SK-N-SH (cell line): ENCODE measurements at regions not wholly inside any gene's neighbourhood (a gene's known extent, or its start where the extent isn't known, plus 50 kb on each side); places are given as distances from the start of the nearest gene placed in this dataset.
A peak's percentile ranks its signal among the peaks of the same experiment; 100 is the strongest.

Source experiments
- CTCF ChIA-PET: fragments of 300-600, 350-600 bp; formaldehyde crosslinking; extraction: SDS; loops from one replicate; lab custom pipeline; 2021; lab: Yijun Ruan, JAX
- POLR2A ChIA-PET: fragments of 350-600 bp; sonication (Branson Sonifier 250); formaldehyde crosslinking; extraction: SDS; loops from one replicate; lab custom pipeline; 2020; ENCODE audit warnings: antibody characterized with exemption, inconsistent platforms; lab: Yijun Ruan, JAX
- DNase-seq: peaks from one replicate; pipeline ENCODE4 v3.0.0; 2012
- H2AFZ ChIP-seq: fragments of 200-600 bp; sonication (generic); 2 replicates; pipeline ENCODE4 v1.8.1; 2016; ENCODE audit warnings: antibody characterized with exemption, mild to moderate bottlenecking, low read depth
- H3F3A ChIP-seq: fragments of 200-600 bp; sonication (generic); replicated peaks from 2 replicates; pipeline ENCODE3; 2016; ENCODE audit warnings: antibody characterized with exemption, mild to moderate bottlenecking; ENCODE audit not compliant: insufficient read depth
- H3K27ac ChIP-seq, 2 experiments: fragments of 200-500 bp in 1 of 2; fragments of 200-600 bp in 1 of 2; sonication (Bioruptor generic) in 1 of 2; sonication (generic), shearing (Covaris generic) in 1 of 2; 2 replicates each; pipeline versions ENCODE4 v1.5.1 to v1.6.1; 2014 to 2016; ENCODE audit warnings: low read depth in 2 of 2, inconsistent platforms in 1 of 2, low read length in 1 of 2, mild to moderate bottlenecking in 1 of 2, mixed read lengths in 1 of 2
- H3K27me3 ChIP-seq: fragments of 200-600 bp; sonication (generic), shearing (Covaris generic); 2 replicates; pipeline ENCODE4 v1.6.1; 2016; ENCODE audit warnings: mixed run types; ENCODE audit not compliant: insufficient read depth
- H3K36me3 ChIP-seq, 2 experiments: fragments of 200-500 bp in 1 of 2; fragments of 200-600 bp in 1 of 2; sonication (Bioruptor generic) in 1 of 2; sonication (generic) in 1 of 2; replicated peaks in 1 of 2; 2 replicates each; pipeline versions ENCODE3 to v1.5.1; 2014 to 2016; ENCODE audit warnings: low read length in 1 of 2, mild to moderate bottlenecking in 1 of 2; ENCODE audit not compliant: insufficient read depth in 2 of 2, control insufficient read depth in 1 of 2
- H3K4me1 ChIP-seq, 2 experiments: fragments of 200-500 bp in 1 of 2; fragments of 200-600 bp in 1 of 2; sonication (Bioruptor generic) in 1 of 2; sonication (generic), shearing (Covaris generic) in 1 of 2; 2 replicates each; pipeline versions ENCODE4 v1.5.1 to v1.6.1; 2014 to 2016; ENCODE audit warnings: low read depth in 1 of 2, low read length in 1 of 2, mixed run types in 1 of 2; ENCODE audit not compliant: insufficient read depth in 2 of 2, control insufficient read depth in 1 of 2
- H3K4me2 ChIP-seq: fragments of 200-600 bp; sonication (generic), shearing (Covaris generic); 2 replicates; pipeline ENCODE4 v1.6.1; 2017; ENCODE audit warnings: mixed run types
- H3K4me3 ChIP-seq, 2 experiments: fragments of 200-500 bp in 1 of 2; fragments of 200-600 bp in 1 of 2; sonication (Bioruptor generic) in 1 of 2; sonication (generic), shearing (Covaris generic) in 1 of 2; 2 replicates each; pipeline versions ENCODE4 v1.5.1 to v1.8.1; 2014 to 2016; ENCODE audit warnings: low read depth in 2 of 2, inconsistent platforms in 1 of 2, low read length in 1 of 2, mild to moderate bottlenecking in 1 of 2, mixed read lengths in 1 of 2, moderate library complexity in 1 of 2
- H3K79me2 ChIP-seq: fragments of 200-600 bp; sonication (generic); 2 replicates; pipeline ENCODE4 v1.8.1; 2017; ENCODE audit warnings: mild to moderate bottlenecking; ENCODE audit not compliant: insufficient read depth
- H3K9ac ChIP-seq: fragments of 200-600 bp; sonication (generic); 2 replicates; pipeline ENCODE4 v1.6.1; 2017; ENCODE audit warnings: mixed run types
- H3K9me2 ChIP-seq: fragments of 200-600 bp; sonication (generic); 2 replicates; pipeline ENCODE4 v1.6.1; 2017; ENCODE audit warnings: mixed run types
- H3K9me3 ChIP-seq: fragments of 200-600 bp; sonication (generic); 2 replicates; pipeline ENCODE4 v1.6.1; 2017; ENCODE audit warnings: mixed run types, mild to moderate bottlenecking, moderate library complexity
- H4K20me1 ChIP-seq: fragments of 200-600 bp; sonication (generic); 2 replicates; pipeline ENCODE4 v1.6.1; 2017; ENCODE audit warnings: mild to moderate bottlenecking, mixed run types; ENCODE audit not compliant: insufficient read depth
- CHD2 ChIP-seq: fragments of 150-350 bp; IDR thresholded peaks from 2 replicates; pipeline ENCODE4 v1.6.1; 2018; ENCODE audit warnings: low read length; ENCODE audit not compliant: partially characterized antibody
- EP300 ChIP-seq, 2 experiments: IDR thresholded peaks; 2 replicates each; pipeline versions ENCODE4 v1.4.0 to v1.6.1; 2012; ENCODE audit warnings: borderline replicate concordance in 1 of 2, low read depth in 1 of 2, low read length in 1 of 2
- EZH2phosphoT487 ChIP-seq: fragments of 200-600 bp; sonication (generic); IDR thresholded peaks from 2 replicates; pipeline ENCODE4 v1.6.1; 2017; ENCODE audit warnings: low read depth, mixed run types, mild to moderate bottlenecking, antibody characterized with exemption, moderate library complexity, borderline replicate concordance
- FOSL2 ChIP-seq: IDR thresholded peaks from 2 replicates; pipeline ENCODE4 v1.4.0; 2012; ENCODE audit warnings: low read depth, mild to moderate bottlenecking, moderate library complexity, borderline replicate concordance
- FOXM1 ChIP-seq: IDR thresholded peaks from 2 replicates; pipeline ENCODE4 v1.4.0; 2012; ENCODE audit warnings: low read depth, mild to moderate bottlenecking
- GABPA ChIP-seq: IDR thresholded peaks from 2 replicates; pipeline ENCODE4 v1.4.0; 2012; ENCODE audit warnings: low read depth, mild to moderate bottlenecking
- GATA2 ChIP-seq: sonication (generic); formaldehyde crosslinking; IDR thresholded peaks from 2 replicates; pipeline ENCODE4 v1.5.0; 2020; ENCODE audit warnings: mild to moderate bottlenecking, missing genetic modification reagents
- JUND ChIP-seq: IDR thresholded peaks from 2 replicates; pipeline ENCODE4 v1.4.0; 2012
- NFIC ChIP-seq: IDR thresholded peaks from 2 replicates; pipeline ENCODE4 v1.4.0; 2012; ENCODE audit warnings: borderline replicate concordance
- NRF1 ChIP-seq: IDR thresholded peaks from 2 replicates; pipeline ENCODE4 v1.6.1; 2012; ENCODE audit warnings: low read depth, mild to moderate bottlenecking, low read length
- RAD21 ChIP-seq: IDR thresholded peaks from 2 replicates; pipeline ENCODE4 v1.6.1; 2012; ENCODE audit warnings: mild to moderate bottlenecking, low read length
- RFX5 ChIP-seq: IDR thresholded peaks from 2 replicates; pipeline ENCODE4 v1.6.1; 2012; ENCODE audit warnings: mild to moderate bottlenecking, improper control_type of control experiment, low read length
- SMC3 ChIP-seq: IDR thresholded peaks from 2 replicates; pipeline ENCODE4 v1.6.1; 2012; ENCODE audit warnings: low read depth, low read length, improper control_type of control experiment
- TEAD4 ChIP-seq: IDR thresholded peaks from 2 replicates; pipeline ENCODE4 v1.4.0; 2012; ENCODE audit warnings: mild to moderate bottlenecking, borderline replicate concordance; ENCODE audit not compliant: insufficient read depth
- WGBS: methylation state at CpG from one replicate; pipeline ENCODE4 v1.1.6; 2017; ENCODE audit warnings: low lambda C conversion rate; 5-methylcytosine and 5-hydroxymethylcytosine counted together
- TF ChIP-seq, protein P1 (sequence below): fragments of 150-350 bp; IDR thresholded peaks from 2 replicates; pipeline ENCODE4 v1.6.1; 2017; ENCODE audit warnings: antibody characterized with exemption, low read length, low read depth, borderline replicate concordance
- TF ChIP-seq, protein P2 (sequence below): IDR thresholded peaks from 2 replicates; pipeline ENCODE4 v1.4.0; 2012; ENCODE audit warnings: low read depth, borderline replicate concordance
- TF ChIP-seq, protein P3 (sequence below): fragments of 200-600 bp; sonication (generic); IDR thresholded peaks from 2 replicates; pipeline ENCODE4 v1.6.1; 2017; ENCODE audit warnings: antibody characterized with exemption, mild to moderate bottlenecking, moderate library complexity

DNA sequence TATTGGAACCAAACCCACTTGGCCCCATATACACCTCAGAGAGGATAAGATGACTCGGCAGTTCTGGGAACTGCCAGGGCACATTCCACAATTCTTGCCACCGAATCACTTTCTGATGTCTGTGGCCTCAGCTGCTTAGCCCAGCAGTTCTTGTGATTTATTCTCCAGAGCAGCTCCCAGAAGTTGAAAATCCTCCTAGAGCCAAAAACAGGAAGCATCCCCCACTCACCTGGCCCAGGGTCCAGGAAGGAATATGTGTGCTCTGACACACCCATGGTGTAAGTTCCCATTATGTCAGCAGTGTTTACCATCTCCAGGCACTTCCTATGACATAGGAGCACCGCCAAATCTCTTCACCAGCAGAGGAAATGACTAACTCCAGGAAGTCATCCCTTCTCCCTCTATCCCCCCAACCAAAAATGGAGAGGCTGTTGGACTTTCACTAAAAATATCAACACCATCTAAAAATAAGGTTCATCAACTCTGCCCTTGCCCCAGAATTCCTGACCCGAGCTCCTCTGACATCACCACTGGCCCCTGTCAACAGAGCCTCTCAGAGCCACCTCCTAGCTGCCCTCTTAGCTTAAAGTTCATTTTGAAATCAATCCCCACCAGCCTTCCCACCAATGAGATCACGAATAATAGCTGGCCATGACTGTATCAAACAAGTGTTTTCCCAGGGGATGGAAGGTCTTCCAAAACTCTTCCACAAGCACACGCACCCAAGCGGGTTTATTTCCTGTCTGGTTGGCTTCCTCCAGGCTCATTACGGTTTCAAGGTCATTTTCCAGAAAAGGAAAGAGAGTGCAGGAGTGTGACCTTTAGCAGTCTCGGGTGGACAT, 223.1 kb upstream of the PARD3B start:
- Histone ChIP-seq H3K9ac (no peak overlapping the region), H3K27ac (no peak overlapping the region), H3K4me3 (no peak overlapping the region), H4K20me1 (no peaks in the 10 kb centered on the region), H3K9me3 (no peaks in the 10 kb centered on the region), H3K36me3 (no peaks in the 10 kb centered on the region), H2AFZ (peak overlapping the region; percentile 9; the same call in 1 of the 2 replicates), H3K4me2 (no peak overlapping the region), H3K4me1 (peaks cover 0 to 5% of the 10 kb centered on the region in 2 experiments; a peak in 2 of 4 replicates), H3K27me3 (no peaks in the 10 kb centered on the region; the same call in 1 of the 2 replicates), H3F3A (no peaks in the 10 kb centered on the region), H3K9me2 (no peaks in the 10 kb centered on the region), H3K79me2 (no peaks in the 10 kb centered on the region)
- WGBS, result 88% methylated on average over 8 of the region's 9 CpGs
- TF ChIP-seq FOSL2, result no peak
- no peak for TF ChIP-seq FOXM1
- no peak for TF ChIP-seq NFIC
- no peak for TF ChIP-seq EP300 (IDR thresholded peaks at IDR 0.05; ENCODE audit: borderline replicate concordance in 1 of 2, low read depth in 1 of 2, low read length in 1 of 2)
- TF ChIP-seq, protein P1, sequence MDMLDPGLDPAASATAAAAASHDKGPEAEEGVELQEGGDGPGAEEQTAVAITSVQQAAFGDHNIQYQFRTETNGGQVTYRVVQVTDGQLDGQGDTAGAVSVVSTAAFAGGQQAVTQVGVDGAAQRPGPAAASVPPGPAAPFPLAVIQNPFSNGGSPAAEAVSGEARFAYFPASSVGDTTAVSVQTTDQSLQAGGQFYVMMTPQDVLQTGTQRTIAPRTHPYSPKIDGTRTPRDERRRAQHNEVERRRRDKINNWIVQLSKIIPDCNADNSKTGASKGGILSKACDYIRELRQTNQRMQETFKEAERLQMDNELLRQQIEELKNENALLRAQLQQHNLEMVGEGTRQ, result no peak
- no peak for TF ChIP-seq GABPA
- TF ChIP-seq JUND, result no peak
- TF ChIP-seq NRF1, result no peak
- TF ChIP-seq, protein P2, sequence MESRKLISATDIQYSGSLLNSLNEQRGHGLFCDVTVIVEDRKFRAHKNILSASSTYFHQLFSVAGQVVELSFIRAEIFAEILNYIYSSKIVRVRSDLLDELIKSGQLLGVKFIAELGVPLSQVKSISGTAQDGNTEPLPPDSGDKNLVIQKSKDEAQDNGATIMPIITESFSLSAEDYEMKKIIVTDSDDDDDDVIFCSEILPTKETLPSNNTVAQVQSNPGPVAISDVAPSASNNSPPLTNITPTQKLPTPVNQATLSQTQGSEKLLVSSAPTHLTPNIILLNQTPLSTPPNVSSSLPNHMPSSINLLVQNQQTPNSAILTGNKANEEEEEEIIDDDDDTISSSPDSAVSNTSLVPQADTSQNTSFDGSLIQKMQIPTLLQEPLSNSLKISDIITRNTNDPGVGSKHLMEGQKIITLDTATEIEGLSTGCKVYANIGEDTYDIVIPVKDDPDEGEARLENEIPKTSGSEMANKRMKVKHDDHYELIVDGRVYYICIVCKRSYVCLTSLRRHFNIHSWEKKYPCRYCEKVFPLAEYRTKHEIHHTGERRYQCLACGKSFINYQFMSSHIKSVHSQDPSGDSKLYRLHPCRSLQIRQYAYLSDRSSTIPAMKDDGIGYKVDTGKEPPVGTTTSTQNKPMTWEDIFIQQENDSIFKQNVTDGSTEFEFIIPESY, result no peak
- no peak for TF ChIP-seq EZH2phosphoT487
- TF ChIP-seq GATA2 (CRISPR knock-in tag), result no peak
- TF ChIP-seq TEAD4, result no peak
- no peak for TF ChIP-seq RAD21
- no peak for DNase-seq
- ChIA-PET CTCF (interaction anchor here (0.6 to 3.7 kb wide), 5 partner anchors 62 to 1442 kb away, joined by 3 to 19 read pairs (median 10); no protein-coding TSS in a partner anchor), POLR2A (no interaction called here)

DNA sequence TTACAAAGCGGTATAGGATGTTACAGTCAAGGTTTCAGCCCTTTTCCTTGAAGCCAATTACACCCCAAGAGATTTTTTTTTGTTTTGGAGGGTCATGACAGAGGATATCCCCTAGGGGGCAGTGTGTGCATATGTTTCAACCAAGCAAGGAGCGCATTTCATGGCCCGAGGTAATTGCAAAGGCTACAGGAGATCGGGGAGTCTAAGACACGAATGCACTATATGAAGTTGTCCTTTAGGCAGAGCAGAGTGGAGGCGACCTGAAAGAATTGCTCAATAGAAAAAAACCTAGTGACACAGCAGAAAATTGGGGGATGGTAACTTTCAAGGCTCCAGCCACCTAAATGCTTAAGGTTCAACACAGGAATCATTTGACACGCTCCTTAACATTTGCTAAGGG, 219.8 kb upstream of the PARD3B start:
- Histone ChIP-seq H3K36me3 (no peaks in the 10 kb centered on the region), H3K79me2 (no peaks in the 10 kb centered on the region), H3K27me3 (no peaks in the 10 kb centered on the region), H3K4me3 (0 out of 4 replicates have a peak overlapping the region, but pooled peaks of 1 of the 2 experiments have one; percentile 23), H2AFZ (no peak overlapping the region; the same call in 1 of the 2 replicates), H3K9ac (no peak overlapping the region), H3K9me3 (no peaks in the 10 kb centered on the region), H3K9me2 (no peaks in the 10 kb centered on the region), H4K20me1 (no peaks in the 10 kb centered on the region), H3F3A (no peaks in the 10 kb centered on the region), H3K27ac (no peak overlapping the region), H3K4me2 (no peak overlapping the region), H3K4me1 (peaks cover 2 to 5% of the 10 kb centered on the region in 2 experiments; a peak in 2 of 4 replicates)
- WGBS, result 19% methylated on average over 7 of the region's 7 CpGs
- POLR2A ChIA-PET, result no interaction called here
- CTCF ChIA-PET, result interaction anchor here (1.0 to 3.7 kb wide), 7 partner anchors 66 to 1600 kb away, joined by 3 to 19 read pairs (median 9); no protein-coding TSS in a partner anchor
- DNase-seq, result peak; percentile 72
- no peak for TF ChIP-seq NFIC
- TF ChIP-seq, protein P3, sequence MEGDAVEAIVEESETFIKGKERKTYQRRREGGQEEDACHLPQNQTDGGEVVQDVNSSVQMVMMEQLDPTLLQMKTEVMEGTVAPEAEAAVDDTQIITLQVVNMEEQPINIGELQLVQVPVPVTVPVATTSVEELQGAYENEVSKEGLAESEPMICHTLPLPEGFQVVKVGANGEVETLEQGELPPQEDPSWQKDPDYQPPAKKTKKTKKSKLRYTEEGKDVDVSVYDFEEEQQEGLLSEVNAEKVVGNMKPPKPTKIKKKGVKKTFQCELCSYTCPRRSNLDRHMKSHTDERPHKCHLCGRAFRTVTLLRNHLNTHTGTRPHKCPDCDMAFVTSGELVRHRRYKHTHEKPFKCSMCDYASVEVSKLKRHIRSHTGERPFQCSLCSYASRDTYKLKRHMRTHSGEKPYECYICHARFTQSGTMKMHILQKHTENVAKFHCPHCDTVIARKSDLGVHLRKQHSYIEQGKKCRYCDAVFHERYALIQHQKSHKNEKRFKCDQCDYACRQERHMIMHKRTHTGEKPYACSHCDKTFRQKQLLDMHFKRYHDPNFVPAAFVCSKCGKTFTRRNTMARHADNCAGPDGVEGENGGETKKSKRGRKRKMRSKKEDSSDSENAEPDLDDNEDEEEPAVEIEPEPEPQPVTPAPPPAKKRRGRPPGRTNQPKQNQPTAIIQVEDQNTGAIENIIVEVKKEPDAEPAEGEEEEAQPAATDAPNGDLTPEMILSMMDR, result peak; percentile 92
- peak; percentile 8; the same call in 1 of the 2 replicates for TF ChIP-seq RFX5
- peak; percentile 17 for TF ChIP-seq CHD2
- TF ChIP-seq SMC3, result peak; percentile 87
- TF ChIP-seq EZH2phosphoT487, result no peak
- TF ChIP-seq RAD21, result peak; percentile 98
